GM12875 (cell line): ENCODE measurements at regions not wholly inside any gene's neighbourhood (a gene's known extent, or its start where the extent isn't known, plus 50 kb on each side); places are given as distances from the start of the nearest gene placed in this dataset.
"Not testable (repeated sequence)": the region's sequence is repeated elsewhere in the genome, so short reads cannot be mapped to it uniquely, and the experiment has no call there.

Experiments used
- H3K4me3 ChIP-seq: one replicate; pipeline ENCODE4 v1.5.1; 2011; ENCODE audit warnings: low read depth, low read length, control low read depth
- CTCF ChIP-seq: IDR thresholded peaks from 2 replicates; pipeline ENCODE4 v1.5.1; 2011; ENCODE audit warnings: low read depth, mild to moderate bottlenecking, control low read depth, inconsistent platforms, low read length, moderate library complexity, borderline replicate concordance; ENCODE audit not compliant: insufficient read depth

- TF ChIP-seq CTCF = no peak
- H3K4me3 ChIP-seq = no peak overlapping the region
Observed at GRCh38 chr20:41716911-41717310, 98.7 kb upstream of the CHD6 start.

GRCh38 chr20:41716436-41716835, 98.3 kb upstream of the CHD6 start:
- TF ChIP-seq CTCF = no peak
- no peak overlapping the region for H3K4me3 ChIP-seq

GRCh38 chr20:41715526-41715925, 97.3 kb upstream of the CHD6 start:
- H3K4me3 ChIP-seq = no peak overlapping the region
- TF ChIP-seq CTCF = no peak

GRCh38 chr20:41714030-41714429, 95.9 kb upstream of the CHD6 start:
- TF ChIP-seq CTCF = no peak
- H3K4me3 ChIP-seq = no peak overlapping the region

- H3K4me3 ChIP-seq = no peak overlapping the region
- TF ChIP-seq CTCF = no peak
Observed at GRCh38 chr20:41704896-41705295, 86.7 kb upstream of the CHD6 start.

GRCh38 chr20:41702647-41703046, 84.5 kb upstream of the CHD6 start:
- TF ChIP-seq CTCF = no peak
- H3K4me3 ChIP-seq = no peak overlapping the region

GRCh38 chr20:41701588-41702348, 83.6 kb upstream of the CHD6 start:
- H3K4me3 ChIP-seq = no peak overlapping the region
- no peak for TF ChIP-seq CTCF

- H3K4me3 ChIP-seq = not testable (repeated sequence)
Observed at GRCh38 chr20:41699673-41700072, 81.5 kb upstream of the CHD6 start.
